ENCODE measurements at regions not wholly inside any gene's neighbourhood (a gene's known extent, or its start where the extent isn't known, plus 50 kb on each side); places are given as distances from the start of the nearest gene placed in this dataset.
A peak's percentile ranks its signal among the peaks of the same experiment; 100 is the strongest.
"Not testable (repeated sequence)": the region's sequence is repeated elsewhere in the genome, so short reads cannot be mapped to it uniquely, and the experiment has no call there.

- DNase-seq (ENCODE audit: low read depth, low spot score); in situ Hi-C loops (cut with HindIII; ENCODE audit: low pct_unique_long_range_greater_than_20kb, low sequenced_read_pairs): not testable (repeated sequence)
Measured at GRCh38 chr9:42656789-42657188, 473.3 kb downstream of the SPATA31A6 start.

GRCh38 chr9:42657496-42657895 is 474.0 kb downstream of the SPATA31A6 start:
- DNase-seq (ENCODE audit: low read depth, low spot score); in situ Hi-C loops (cut with HindIII; ENCODE audit: low pct_unique_long_range_greater_than_20kb, low sequenced_read_pairs): not testable (repeated sequence)

- in situ Hi-C loops (cut with HindIII; ENCODE audit: low pct_unique_long_range_greater_than_20kb, low sequenced_read_pairs); DNase-seq (ENCODE audit: low read depth, low spot score): not testable (repeated sequence)
Measured at GRCh38 chr9:42697146-42697545, 513.7 kb downstream of the SPATA31A6 start.

GRCh38 chr9:42702890-42703289 is 519.4 kb downstream of the SPATA31A6 start:
- in situ Hi-C loops (cut with HindIII; ENCODE audit: low pct_unique_long_range_greater_than_20kb, low sequenced_read_pairs); DNase-seq (ENCODE audit: low read depth, low spot score): not testable (repeated sequence)

- DNase-seq (ENCODE audit: low read depth, low spot score); in situ Hi-C loops (cut with HindIII; ENCODE audit: low pct_unique_long_range_greater_than_20kb, low sequenced_read_pairs): not testable (repeated sequence)
Measured at GRCh38 chr9:42724841-42725835, 541.7 kb downstream of the SPATA31A6 start.

GRCh38 chr9:42743030-42743814 is 559.8 kb downstream of the SPATA31A6 start:
- in situ Hi-C loops (cut with HindIII; ENCODE audit: low pct_unique_long_range_greater_than_20kb, low sequenced_read_pairs): not testable (repeated sequence)
- peak; percentile 89 for DNase-seq (ENCODE audit: low read depth, low spot score)

GRCh38 chr9:42757251-42757650 is 573.8 kb downstream of the SPATA31A6 start:
- DNase-seq (ENCODE audit: low read depth, low spot score); in situ Hi-C loops (cut with HindIII; ENCODE audit: low pct_unique_long_range_greater_than_20kb, low sequenced_read_pairs): not testable (repeated sequence)

- peak; percentile 3 for DNase-seq (ENCODE audit: low read depth, low spot score)
- in situ Hi-C loops (cut with HindIII; ENCODE audit: low pct_unique_long_range_greater_than_20kb, low sequenced_read_pairs): not testable (repeated sequence)
Measured at GRCh38 chr9:42759320-42759719, 575.9 kb downstream of the SPATA31A6 start.

GRCh38 chr9:42782201-42782600 is 598.7 kb downstream of the SPATA31A6 start:
- DNase-seq (ENCODE audit: low read depth, low spot score); in situ Hi-C loops (cut with HindIII; ENCODE audit: low pct_unique_long_range_greater_than_20kb, low sequenced_read_pairs): not testable (repeated sequence)

- in situ Hi-C loops (cut with HindIII; ENCODE audit: low pct_unique_long_range_greater_than_20kb, low sequenced_read_pairs); DNase-seq (ENCODE audit: low read depth, low spot score): not testable (repeated sequence)
Measured at GRCh38 chr9:42792725-42793124, 609.3 kb downstream of the SPATA31A6 start.

- in situ Hi-C loops (cut with HindIII; ENCODE audit: low pct_unique_long_range_greater_than_20kb, low sequenced_read_pairs); DNase-seq (ENCODE audit: low read depth, low spot score): not testable (repeated sequence)
Measured at GRCh38 chr9:42798571-42798970, 615.1 kb downstream of the SPATA31A6 start.

GRCh38 chr9:42802716-42803115 is 619.3 kb downstream of the SPATA31A6 start:
- in situ Hi-C loops (cut with HindIII; ENCODE audit: low pct_unique_long_range_greater_than_20kb, low sequenced_read_pairs); DNase-seq (ENCODE audit: low read depth, low spot score): not testable (repeated sequence)

GRCh38 chr9:42806674-42807073 is 623.2 kb downstream of the SPATA31A6 start:
- in situ Hi-C loops (cut with HindIII; ENCODE audit: low pct_unique_long_range_greater_than_20kb, low sequenced_read_pairs): not testable (repeated sequence)
- DNase-seq (ENCODE audit: low read depth, low spot score): peak; percentile 24

GRCh38 chr9:42821468-42821867 is 638.0 kb downstream of the SPATA31A6 start:
- in situ Hi-C loops (cut with HindIII; ENCODE audit: low pct_unique_long_range_greater_than_20kb, low sequenced_read_pairs); DNase-seq (ENCODE audit: low read depth, low spot score): not testable (repeated sequence)

GRCh38 chr9:42848156-42848555 is 664.7 kb downstream of the SPATA31A6 start:
- in situ Hi-C loops (cut with HindIII; ENCODE audit: low pct_unique_long_range_greater_than_20kb, low sequenced_read_pairs); DNase-seq (ENCODE audit: low read depth, low spot score): not testable (repeated sequence)

- in situ Hi-C loops (cut with HindIII; ENCODE audit: low pct_unique_long_range_greater_than_20kb, low sequenced_read_pairs); DNase-seq (ENCODE audit: low read depth, low spot score): not testable (repeated sequence)
Measured at GRCh38 chr9:42850896-42851693, 667.6 kb downstream of the SPATA31A6 start.

- DNase-seq (ENCODE audit: low read depth, low spot score); in situ Hi-C loops (cut with HindIII; ENCODE audit: low pct_unique_long_range_greater_than_20kb, low sequenced_read_pairs): not testable (repeated sequence)
Measured at GRCh38 chr9:42851701-42852100, 668.2 kb downstream of the SPATA31A6 start.

Measured in SK-MEL-5 (cell line).